ENCODE measurements at regions not wholly inside any gene's neighbourhood (a gene's known extent, or its start where the extent isn't known, plus 50 kb on each side); places are given as distances from the start of the nearest gene placed in this dataset.

DNA sequence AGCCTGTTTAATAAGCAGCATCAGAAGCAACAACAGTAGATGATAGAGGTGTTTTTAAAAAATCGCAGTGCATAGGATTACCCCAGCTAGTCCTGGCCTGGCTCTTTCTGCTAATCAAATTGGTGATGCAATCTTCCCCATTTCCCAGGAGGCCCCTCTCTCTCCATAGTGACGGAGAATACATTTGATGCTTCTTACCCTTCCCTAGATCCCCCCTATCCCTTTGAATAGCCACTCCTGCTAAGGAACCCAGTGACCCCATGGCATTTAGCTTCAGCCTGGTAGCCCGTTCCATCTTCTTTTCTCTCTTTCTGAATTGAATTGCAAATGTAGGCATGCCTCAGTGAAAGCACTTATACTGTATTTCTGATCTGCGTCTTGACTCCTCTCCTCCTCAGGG, 223.6 kb upstream of the GAP43 start:
- Histone ChIP-seq H3K4me1 (no peaks in the 10 kb centered on the region), H3K9me3 (no peaks in the 10 kb centered on the region), H3K27me3 (replicated peaks in 1 of 7) (no peaks in the 10 kb centered on the region), H3K4me3 (no peak overlapping the region), H3K36me3 (no peaks in the 10 kb centered on the region), H3K27ac (no peak overlapping the region)
- intact Hi-C loops (cut with DNase I; ENCODE audit: low total_unique reads): no loop called here
- 88 to 96% (median 91%) methylated on average over 4 of the region's 4 CpGs for WGBS, 5 donors
- TF ChIP-seq CTCF (IDR thresholded peaks at IDR 0.05 in 8 of 11, conservative IDR thresholded peaks at IDR 0.05 in 3 of 11) (no peak), POLR2A (IDR thresholded peaks at IDR 0.05) (no peak), POLR2AphosphoS5 (IDR thresholded peaks at IDR 0.05) (no peak)
- DNase-seq: no peak

DNA sequence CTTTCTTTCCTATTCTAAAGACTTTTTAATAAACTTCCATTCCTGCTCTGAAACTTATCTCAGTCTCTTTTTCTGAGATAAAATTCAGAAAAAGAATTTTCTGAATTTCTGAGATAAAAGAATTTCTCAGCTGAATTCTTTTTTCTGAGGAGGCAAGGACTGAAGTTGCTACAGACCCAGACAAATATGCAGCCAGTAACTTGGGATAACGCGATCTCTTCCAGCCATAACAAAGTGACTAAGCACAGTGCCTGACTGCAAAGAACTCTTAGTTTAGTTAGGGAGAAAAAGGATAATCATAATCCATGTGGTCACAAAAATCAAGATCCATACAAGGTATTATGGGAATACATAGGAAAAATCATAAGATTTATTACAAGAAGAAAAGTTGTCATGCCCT, 222.0 kb upstream of the GAP43 start:
- H3K9me3 ChIP-seq: no peaks in the 10 kb centered on the region
- WGBS, 5 donors: 77 to 89% (median 81%) methylated on average over 2 of the region's 2 CpGs
- H3K36me3 ChIP-seq: no peaks in the 10 kb centered on the region
- TF ChIP-seq POLR2AphosphoS5 (IDR thresholded peaks at IDR 0.05) (no peak), POLR2A (IDR thresholded peaks at IDR 0.05) (no peak), CTCF (IDR thresholded peaks at IDR 0.05 in 8 of 11, conservative IDR thresholded peaks at IDR 0.05 in 3 of 11) (no peak)
- no peak overlapping the region for H3K27ac ChIP-seq
- no peaks in the 10 kb centered on the region for H3K27me3 ChIP-seq (replicated peaks in 1 of 7)
- intact Hi-C loops (cut with DNase I; ENCODE audit: low total_unique reads): no loop called here
- DNase-seq: no peak
- no peak overlapping the region for H3K4me3 ChIP-seq
- no peaks in the 10 kb centered on the region for H3K4me1 ChIP-seq

DNA sequence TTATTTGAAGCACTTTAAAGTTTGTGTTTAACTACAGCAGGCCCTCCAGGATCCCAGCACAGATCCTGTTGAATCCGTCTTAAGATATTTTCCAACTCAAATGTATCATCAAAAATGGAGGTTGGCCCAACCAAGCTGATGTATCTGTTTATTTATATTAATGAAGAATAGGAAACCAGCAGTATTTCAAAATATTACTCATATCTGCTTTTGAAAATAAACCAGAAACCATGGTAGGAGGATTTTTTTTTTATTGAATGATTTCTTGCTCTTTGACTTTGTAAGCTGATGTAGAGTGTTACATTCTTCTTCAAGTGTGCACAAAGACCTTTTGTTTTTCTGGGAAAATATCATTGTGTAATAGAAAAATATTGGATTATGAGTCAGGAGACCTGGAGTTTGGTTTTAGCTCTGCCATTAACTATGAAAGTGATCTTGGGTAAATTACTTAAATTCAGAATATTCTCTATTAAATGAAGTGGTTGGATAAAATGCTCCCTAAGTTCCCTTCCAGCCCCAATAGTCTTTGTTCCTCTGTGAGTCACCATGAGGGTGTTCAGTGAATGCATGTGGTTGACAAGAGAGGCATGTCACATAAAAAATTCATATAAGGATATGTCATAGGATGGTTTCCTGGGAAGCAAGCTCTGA, 221.3 kb upstream of the GAP43 start:
- 76 to 95% (median 88%) methylated on average over 1 of the region's 1 CpG for WGBS, 5 donors
- no peak for DNase-seq
- Histone ChIP-seq H3K4me3 (no peak overlapping the region), H3K36me3 (no peaks in the 10 kb centered on the region), H3K4me1 (no peaks in the 10 kb centered on the region), H3K27ac (no peak overlapping the region), H3K27me3 (replicated peaks in 1 of 7) (no peaks in the 10 kb centered on the region), H3K9me3 (no peaks in the 10 kb centered on the region)
- no peak for TF ChIP-seq POLR2AphosphoS5 (IDR thresholded peaks at IDR 0.05)
- TF ChIP-seq POLR2A (IDR thresholded peaks at IDR 0.05): no peak
- no peak for TF ChIP-seq CTCF (IDR thresholded peaks at IDR 0.05 in 8 of 11, conservative IDR thresholded peaks at IDR 0.05 in 3 of 11)
- intact Hi-C loops (cut with DNase I; ENCODE audit: low total_unique reads): no loop called here

- intact Hi-C loops (cut with DNase I; ENCODE audit: low total_unique reads): no loop called here
- no peaks in the 10 kb centered on the region for H3K36me3 ChIP-seq
- no peak overlapping the region for H3K4me3 ChIP-seq
- no peak for DNase-seq
- no peaks in the 10 kb centered on the region for H3K9me3 ChIP-seq
- no peaks in the 10 kb centered on the region for H3K4me1 ChIP-seq
- H3K27ac ChIP-seq: no peak overlapping the region
- TF ChIP-seq CTCF (IDR thresholded peaks at IDR 0.05 in 8 of 11, conservative IDR thresholded peaks at IDR 0.05 in 3 of 11) (no peak), POLR2A (IDR thresholded peaks at IDR 0.05) (no peak), POLR2AphosphoS5 (IDR thresholded peaks at IDR 0.05) (no peak)
- H3K27me3 ChIP-seq (replicated peaks in 1 of 7): no peaks in the 10 kb centered on the region
Observed at GRCh38 chr3:115402651-115403050, 220.7 kb upstream of the GAP43 start.

Measured in spleen (tissue), 11 donors.